ENCODE measurements at regions not wholly inside any gene's neighbourhood (a gene's known extent, or its start where the extent isn't known, plus 50 kb on each side); places are given as distances from the start of the nearest gene placed in this dataset.
"Not testable (repeated sequence)": the region's sequence is repeated elsewhere in the genome, so short reads cannot be mapped to it uniquely, and the experiment has no call there.

- Histone ChIP-seq H3K27ac (no peak overlapping the region), H3K27me3 (no peaks in the 10 kb centered on the region), H3K36me3 (no peaks in the 10 kb centered on the region), H3K4me1 (ENCODE audit: insufficient read depth) (no peaks in the 10 kb centered on the region), H3K9me3 (no peaks in the 10 kb centered on the region), H3K4me3 (no peak overlapping the region)
- TF ChIP-seq CTCF (IDR thresholded peaks at IDR 0.05) (no peak), EP300 (IDR thresholded peaks at IDR 0.05) (no peak), POLR2A (IDR thresholded peaks at IDR 0.05) (no peak)
- WGBS, 3 donors, result 57 to 65% (median 62%) methylated on average over 6 of the region's 6 CpGs
- DNase-seq, result no peak
- intact Hi-C loops (cut with DNase I), result no loop called here
Observed at GRCh38 chr4:188399834-188400233, 260.6 kb downstream of the TRIML1 start.

- 53 to 71% (median 71%) methylated on average over 2 of the region's 2 CpGs for WGBS, 3 donors
- no peaks in the 10 kb centered on the region for H3K36me3 ChIP-seq
- intact Hi-C loops (cut with DNase I), result no loop called here
- H3K4me3 ChIP-seq, result no peak overlapping the region
- H3K4me1 ChIP-seq (ENCODE audit: insufficient read depth), result no peaks in the 10 kb centered on the region
- H3K27me3 ChIP-seq, result no peaks in the 10 kb centered on the region
- DNase-seq, result no peak
- no peaks in the 10 kb centered on the region for H3K9me3 ChIP-seq
- TF ChIP-seq CTCF (IDR thresholded peaks at IDR 0.05), result no peak
- TF ChIP-seq POLR2A (IDR thresholded peaks at IDR 0.05), result no peak
- no peak for TF ChIP-seq EP300 (IDR thresholded peaks at IDR 0.05)
- H3K27ac ChIP-seq, result no peak overlapping the region
Observed at GRCh38 chr4:188400451-188400850, 261.2 kb downstream of the TRIML1 start.

DNA sequence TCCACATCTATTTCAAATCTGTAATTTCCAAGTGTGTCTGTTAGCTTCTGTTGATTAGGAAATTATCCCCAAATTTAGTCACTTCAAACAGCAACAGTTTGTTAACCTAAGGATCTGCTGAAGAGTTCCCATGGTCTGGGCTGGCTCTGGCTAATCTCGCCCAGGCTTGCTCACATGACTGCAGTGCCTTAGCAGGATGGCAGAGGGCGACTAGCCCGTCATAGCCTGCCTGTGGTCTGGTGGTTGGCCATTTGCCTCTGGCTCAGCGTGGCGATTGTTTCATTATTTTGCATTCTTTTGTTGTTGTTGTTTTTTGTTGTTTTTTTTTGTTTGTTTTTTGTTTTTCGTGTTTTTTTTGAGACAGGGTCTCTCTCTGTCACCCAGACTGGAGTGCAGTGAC lies 264.0 kb downstream of the TRIML1 start:
- intact Hi-C loops (cut with DNase I), result no loop called here
- no peaks in the 10 kb centered on the region for H3K36me3 ChIP-seq
- 84 to 94% (median 88%) methylated on average over 6 of the region's 6 CpGs for WGBS, 3 donors
- no peak overlapping the region for H3K27ac ChIP-seq
- no peaks in the 10 kb centered on the region for H3K27me3 ChIP-seq
- TF ChIP-seq EP300 (IDR thresholded peaks at IDR 0.05) (no peak), CTCF (IDR thresholded peaks at IDR 0.05) (no peak), POLR2A (IDR thresholded peaks at IDR 0.05) (no peak)
- no peaks in the 10 kb centered on the region for H3K4me1 ChIP-seq (ENCODE audit: insufficient read depth)
- DNase-seq, result no peak
- H3K9me3 ChIP-seq, result no peaks in the 10 kb centered on the region
- no peak overlapping the region for H3K4me3 ChIP-seq

DNA sequence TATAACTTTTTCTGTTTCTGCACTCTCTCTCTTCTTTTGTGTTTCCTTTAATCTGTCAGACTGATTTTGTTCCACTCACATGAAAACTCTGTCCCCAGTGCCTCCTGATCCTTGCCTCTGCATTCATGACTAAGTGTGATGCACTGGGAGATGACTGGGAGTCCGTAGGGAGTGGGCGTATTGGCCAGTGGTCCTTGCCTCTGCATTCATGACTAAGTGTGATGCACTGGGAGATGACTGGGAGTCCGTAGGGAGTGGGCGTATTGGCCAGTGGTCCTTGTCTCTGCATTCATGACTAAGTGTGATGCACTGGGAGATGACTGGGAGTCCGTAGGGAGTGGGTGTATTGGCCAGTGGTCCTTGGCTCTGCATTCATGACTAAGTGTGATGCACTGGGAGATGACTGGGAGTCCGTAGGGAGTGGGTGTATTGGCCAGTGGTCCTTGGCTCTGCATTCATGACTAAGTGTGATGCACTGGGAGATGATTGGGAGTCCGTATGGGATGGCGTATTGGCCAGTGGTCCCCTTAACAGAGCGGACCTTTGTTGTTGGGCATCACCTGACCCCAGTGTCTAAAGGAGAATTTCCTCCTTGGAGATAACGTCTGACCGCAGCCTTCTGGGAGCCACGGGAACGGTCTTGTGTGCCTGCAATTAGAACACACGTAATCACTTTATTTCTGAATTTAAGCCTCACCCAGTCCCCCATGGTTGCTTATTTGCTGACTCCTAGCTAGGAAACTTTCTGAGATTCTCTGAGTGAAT lies 266.0 kb downstream of the TRIML1 start:
- H3K36me3 ChIP-seq; H3K27me3 ChIP-seq; DNase-seq; H3K27ac ChIP-seq; intact Hi-C loops (cut with DNase I); H3K9me3 ChIP-seq; H3K4me3 ChIP-seq; H3K4me1 ChIP-seq (ENCODE audit: insufficient read depth): not testable (repeated sequence)
- 86 to 91% (median 90%) methylated on average over 14 of the region's 14 CpGs for WGBS, 3 donors

GRCh38 chr4:188408244-188409030 lies 269.2 kb downstream of the TRIML1 start:
- WGBS, 3 donors, result 18 to 27% (median 25%) methylated on average over 9 of the region's 9 CpGs
- no peaks in the 10 kb centered on the region for H3K36me3 ChIP-seq
- DNase-seq, result no peak
- TF ChIP-seq POLR2A (IDR thresholded peaks at IDR 0.05) (no peak), EP300 (IDR thresholded peaks at IDR 0.05) (no peak), CTCF (IDR thresholded peaks at IDR 0.05) (no peak)
- H3K9me3 ChIP-seq, result no peaks in the 10 kb centered on the region
- no peak overlapping the region for H3K4me3 ChIP-seq
- intact Hi-C loops (cut with DNase I), result no loop called here
- no peaks in the 10 kb centered on the region for H3K27me3 ChIP-seq
- H3K4me1 ChIP-seq (ENCODE audit: insufficient read depth), result peaks cover 2% of the 10 kb centered on the region
- no peak overlapping the region for H3K27ac ChIP-seq
